H1 (cell line): ENCODE measurements at regions not wholly inside any gene's neighbourhood (a gene's known extent, or its start where the extent isn't known, plus 50 kb on each side); places are given as distances from the start of the nearest gene placed in this dataset.

ENCODE experiments used
- MAFK ChIP-seq: IDR thresholded peaks from 2 replicates; pipeline ENCODE4 v1.6.1; 2012; ENCODE audit warnings: low read depth, mild to moderate bottlenecking, improper control_type of control experiment, low read length

GRCh38 chr3:15997274-15997943 lies 177.1 kb upstream of the GALNT15 start (continued):
- TF ChIP-seq MAFK, result no peak
- TF ChIP-seq, all 59 proteins: peak for 0
